Fibroblast of skin of left quadriceps (primary cell): ENCODE measurements at regions not wholly inside any gene's neighbourhood (a gene's known extent, or its start where the extent isn't known, plus 50 kb on each side); places are given as distances from the start of the nearest gene placed in this dataset.

ENCODE experiments used
- DNase-seq, 2 experiments: peaks; one replicate each; pipeline ENCODE4 v3.0.0-alpha.2; 2013; ENCODE audit warnings: low read depth in 2 of 2

DNA sequence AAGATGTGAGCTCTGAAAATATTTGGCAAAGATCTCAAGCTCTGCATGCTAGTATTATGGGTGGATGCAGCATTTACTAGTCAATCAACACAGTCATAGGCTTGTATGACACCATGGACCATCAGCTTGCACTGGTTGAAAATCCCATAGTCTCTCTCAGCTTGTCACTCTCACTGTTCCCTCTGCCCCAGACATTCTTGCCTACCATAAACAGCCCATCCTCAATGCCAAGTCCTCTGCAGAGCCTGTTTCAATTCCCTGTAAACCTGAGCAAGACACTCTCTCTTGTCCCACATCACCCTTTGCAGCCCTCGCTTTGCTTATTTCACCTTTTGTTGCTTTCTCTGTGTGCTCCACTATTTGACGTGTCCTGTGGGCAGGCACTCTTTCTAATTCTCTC is 264.6 kb downstream of the ICE1 start:
- DNase-seq: no peak

- DNase-seq: no peak
Observed at GRCh38 chr5:5686356-5686755, 263.9 kb downstream of the ICE1 start.

DNA sequence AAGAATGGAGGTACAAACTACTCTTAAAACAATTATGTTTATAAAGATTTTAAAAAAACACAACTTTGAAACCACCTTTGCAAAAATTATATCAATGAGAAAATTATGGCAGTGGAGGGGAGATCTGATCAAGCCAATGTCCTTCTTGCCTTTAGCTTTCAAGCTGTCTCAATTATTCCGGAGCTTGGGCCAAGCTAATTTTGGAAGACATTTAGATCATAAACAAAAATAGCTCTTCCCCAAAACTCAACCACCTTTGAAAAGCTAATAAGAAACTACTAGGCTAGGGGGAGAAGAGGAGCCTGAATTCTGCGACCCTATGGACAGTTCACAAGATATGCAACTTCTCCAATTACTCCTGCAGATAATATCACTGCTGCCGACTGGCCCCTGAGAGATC is 263.3 kb downstream of the ICE1 start:
- no peak for DNase-seq

GRCh38 chr5:5683174-5683573 is 260.7 kb downstream of the ICE1 start:
- DNase-seq: no peak

DNA sequence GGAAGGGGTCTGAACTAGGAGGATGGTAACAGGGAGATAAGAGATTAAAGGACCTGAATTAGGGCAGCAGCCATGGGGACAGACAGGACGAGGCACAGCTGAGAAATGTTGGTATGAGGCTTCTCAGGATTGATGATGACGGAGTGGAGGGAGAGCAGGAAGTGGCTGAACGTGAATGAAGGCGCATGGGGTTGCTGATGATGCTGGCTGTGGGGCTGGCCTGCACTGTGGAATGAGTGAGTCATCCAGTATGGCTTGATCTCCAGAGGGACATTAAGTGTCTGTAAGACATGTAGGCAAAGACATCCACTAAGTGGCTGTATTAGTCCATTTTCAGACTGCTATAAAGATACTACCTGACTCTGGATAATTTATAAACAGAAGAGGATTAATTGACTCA is 256.4 kb downstream of the ICE1 start:
- DNase-seq: no peak

DNA sequence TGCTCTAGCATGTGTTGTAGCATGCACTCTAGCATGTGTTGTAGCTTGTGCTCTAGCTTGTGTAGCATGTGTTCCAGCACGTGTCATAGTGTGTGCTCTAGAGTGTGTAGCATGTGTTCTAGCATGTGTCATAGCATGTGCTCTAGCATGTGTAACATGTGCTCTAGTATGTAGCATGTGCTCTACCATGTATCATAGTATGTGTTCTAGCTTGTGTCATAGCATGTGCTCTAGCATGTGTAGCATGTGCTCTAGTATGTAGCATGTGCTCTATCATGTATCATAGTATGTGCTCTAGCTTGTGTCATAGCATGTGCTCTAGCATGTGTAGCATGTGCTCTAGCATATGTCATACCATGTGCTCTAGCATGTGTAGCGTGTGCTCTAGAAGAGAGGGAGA is 255.3 kb downstream of the ICE1 start:
- DNase-seq: no peak

- DNase-seq: no peak
Observed at GRCh38 chr5:5676218-5676617, 253.7 kb downstream of the ICE1 start.

- no peak for DNase-seq
Observed at GRCh38 chr5:5675511-5675910, 253.0 kb downstream of the ICE1 start.

- no peak for DNase-seq
Observed at GRCh38 chr5:5671823-5672222, 249.3 kb downstream of the ICE1 start.

DNA sequence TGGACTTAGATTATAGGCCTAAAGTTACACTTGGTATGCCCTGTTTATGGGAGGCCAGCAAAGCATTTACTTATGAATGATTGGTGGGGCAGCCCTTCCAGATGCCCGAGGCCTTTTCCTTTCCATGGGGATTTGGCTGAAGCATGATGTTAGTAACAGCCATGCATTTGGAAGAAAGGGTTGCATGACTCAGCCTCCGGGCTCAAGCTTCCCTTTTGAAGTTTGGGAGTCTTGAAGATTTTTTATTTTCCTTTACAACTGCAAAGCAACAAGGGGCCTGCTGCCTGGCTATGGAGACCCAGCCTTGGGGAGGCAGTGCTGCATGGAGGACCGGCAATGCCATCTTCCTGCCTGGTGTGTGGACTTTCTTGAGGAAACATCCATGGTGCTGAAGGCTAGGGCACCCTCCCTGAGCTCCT is 244.7 kb downstream of the ICE1 start:
- no peak for DNase-seq

GRCh38 chr5:5666369-5666768 is 243.9 kb downstream of the ICE1 start:
- DNase-seq: no peak

GRCh38 chr5:5666076-5666365 is 243.5 kb downstream of the ICE1 start:
- no peak for DNase-seq

DNA sequence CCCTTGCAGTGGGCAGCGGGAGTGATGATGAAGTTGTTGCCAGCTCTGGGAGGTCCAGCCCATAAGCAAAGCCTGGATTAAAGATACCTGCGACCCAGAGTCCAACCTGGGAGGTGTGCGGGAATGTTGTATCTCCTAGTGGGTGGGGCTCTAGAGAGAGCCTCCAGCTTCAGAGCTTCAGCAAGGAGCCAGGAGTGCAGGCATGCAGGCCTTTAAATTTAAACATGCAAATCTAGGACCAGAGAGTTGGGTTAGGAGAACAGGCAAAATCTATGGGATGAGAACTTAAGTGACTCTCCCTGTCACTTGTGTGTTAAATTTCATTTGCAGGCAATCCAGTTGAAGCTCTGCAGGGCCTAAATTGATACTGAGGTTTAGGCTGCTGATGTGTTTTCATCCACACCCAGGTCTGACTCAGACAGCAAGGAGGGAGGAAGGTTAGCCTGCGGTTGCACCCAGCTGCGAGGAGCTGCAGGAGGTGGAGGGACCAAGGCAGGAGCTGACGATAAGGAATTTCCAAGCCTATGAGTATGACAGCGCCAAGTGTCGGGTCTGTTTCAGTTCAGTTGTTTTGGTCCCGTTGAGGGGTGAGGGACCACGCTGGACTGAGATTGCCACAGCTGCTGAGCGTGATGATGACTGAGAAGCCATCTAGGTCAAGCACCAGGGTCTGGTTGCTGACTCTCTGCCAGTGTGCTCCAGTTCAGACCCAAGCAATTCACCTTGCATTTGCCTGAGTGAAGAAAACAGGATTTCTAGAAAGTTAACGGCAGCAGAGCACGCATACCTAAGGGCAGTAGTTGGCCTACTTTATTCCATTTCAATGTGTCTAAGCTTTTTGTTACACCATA is 243.0 kb downstream of the ICE1 start:
- DNase-seq: no peak

DNA sequence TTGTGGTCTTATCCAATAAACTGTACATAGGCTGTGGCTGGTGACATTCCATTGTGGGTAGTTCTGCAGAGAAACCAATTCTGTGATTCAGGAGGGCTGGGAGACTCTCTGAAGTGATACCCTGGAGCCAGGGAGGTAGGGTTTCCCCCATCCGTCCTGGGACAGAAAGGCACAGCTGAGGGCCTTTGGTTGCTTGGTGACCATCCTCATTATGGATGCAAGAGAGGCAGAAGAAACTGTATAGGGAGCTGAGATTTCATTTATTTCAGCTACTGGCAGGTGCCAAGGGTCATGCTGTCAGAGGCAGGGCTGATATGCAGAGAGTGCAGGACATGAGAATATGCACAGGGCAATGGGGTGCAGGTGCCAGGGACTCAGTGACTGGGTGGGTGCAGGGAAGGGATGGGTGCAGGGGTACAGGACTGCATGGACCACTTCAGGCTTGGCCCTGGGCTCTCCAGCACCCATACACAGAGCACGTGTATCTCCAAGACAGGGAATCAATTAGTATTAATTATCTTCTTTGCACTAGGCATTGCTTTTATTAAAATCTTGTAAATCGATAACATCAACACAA is 236.5 kb downstream of the ICE1 start:
- DNase-seq: no peak

DNA sequence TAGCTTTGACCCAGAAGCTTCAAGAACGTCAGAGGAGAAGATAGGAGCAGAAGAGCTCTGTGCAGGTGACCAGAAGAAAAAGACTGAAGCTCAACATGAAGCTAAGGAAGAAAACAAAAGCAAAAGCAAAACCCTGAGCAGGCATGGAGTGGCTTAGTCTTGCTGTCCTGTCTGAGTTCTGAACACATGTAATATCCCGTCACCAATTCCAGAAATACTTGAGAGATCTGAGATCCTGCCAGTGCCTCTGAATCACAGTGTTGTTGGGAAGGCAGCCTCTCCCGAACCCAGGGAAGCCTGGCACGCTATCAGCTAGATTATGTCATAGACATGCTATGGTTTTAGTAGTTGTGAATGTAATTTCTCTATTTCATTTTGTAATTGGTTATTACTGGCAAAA is 235.7 kb downstream of the ICE1 start:
- peak in 1 of 2 experiments; percentile 5 for DNase-seq

- no peak for DNase-seq
Observed at GRCh38 chr5:5652181-5652580, 229.7 kb downstream of the ICE1 start.

- DNase-seq: no peak
Observed at GRCh38 chr5:5650949-5651348, 228.5 kb downstream of the ICE1 start.

DNA sequence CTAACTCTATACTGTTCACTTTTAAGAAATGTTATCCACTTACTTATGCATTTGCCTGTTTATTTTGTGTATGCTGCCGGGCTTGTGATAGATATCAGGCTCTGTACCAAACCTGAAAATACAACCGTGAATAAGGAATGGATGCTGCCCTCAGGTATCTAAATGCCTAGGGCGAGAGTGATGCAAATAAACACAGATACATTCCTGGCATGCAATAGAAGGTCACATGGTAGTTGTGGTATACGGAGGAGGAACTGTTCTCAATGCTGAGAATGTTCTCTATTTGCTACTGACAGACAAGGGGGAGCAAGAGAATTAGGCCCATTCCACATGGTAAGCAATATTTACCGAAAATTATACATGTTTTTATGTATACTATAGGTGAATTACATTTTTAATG is 227.8 kb downstream of the ICE1 start:
- DNase-seq: no peak

DNA sequence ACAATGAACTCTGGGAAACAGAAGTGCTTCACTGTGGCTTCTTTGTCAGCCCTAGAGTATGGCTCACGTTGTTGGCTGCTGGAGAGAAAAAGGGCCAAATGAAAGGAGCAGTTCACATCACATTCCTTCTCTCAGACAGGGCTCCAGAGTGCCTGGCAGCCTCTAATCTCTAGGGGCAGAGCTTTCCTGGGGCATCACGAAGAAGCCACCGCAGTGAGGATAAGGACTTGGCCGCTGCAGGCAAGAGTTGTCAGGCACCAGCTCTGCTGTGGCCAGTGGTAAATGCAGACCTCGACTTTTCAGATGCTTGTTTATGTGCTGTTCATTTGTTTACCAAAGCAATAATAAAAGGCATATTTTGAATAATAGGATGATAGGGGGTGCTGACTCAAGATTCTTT is 227.2 kb downstream of the ICE1 start:
- no peak for DNase-seq

GRCh38 chr5:5648694-5649093 is 226.2 kb downstream of the ICE1 start:
- DNase-seq: no peak

DNA sequence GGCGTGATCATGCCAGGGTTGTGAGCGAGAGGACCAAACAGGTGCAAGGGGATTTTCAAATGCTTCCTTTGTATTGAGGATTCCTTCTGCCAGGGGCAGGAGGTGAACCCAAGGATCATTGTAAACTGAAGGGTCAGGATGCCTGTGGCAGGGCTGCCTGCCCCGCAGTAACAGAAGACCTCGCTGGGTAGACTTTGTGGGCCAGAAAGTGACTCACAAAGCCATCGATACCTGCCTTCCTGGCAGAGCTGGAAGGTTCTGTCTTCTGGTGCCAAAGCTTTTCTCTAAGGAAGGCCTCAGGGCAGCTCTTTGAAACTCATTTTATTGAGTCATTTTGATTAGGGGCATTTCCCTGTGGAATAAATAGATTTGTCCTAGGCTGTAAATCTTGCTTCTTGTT is 223.4 kb downstream of the ICE1 start:
- DNase-seq: no peak

DNA sequence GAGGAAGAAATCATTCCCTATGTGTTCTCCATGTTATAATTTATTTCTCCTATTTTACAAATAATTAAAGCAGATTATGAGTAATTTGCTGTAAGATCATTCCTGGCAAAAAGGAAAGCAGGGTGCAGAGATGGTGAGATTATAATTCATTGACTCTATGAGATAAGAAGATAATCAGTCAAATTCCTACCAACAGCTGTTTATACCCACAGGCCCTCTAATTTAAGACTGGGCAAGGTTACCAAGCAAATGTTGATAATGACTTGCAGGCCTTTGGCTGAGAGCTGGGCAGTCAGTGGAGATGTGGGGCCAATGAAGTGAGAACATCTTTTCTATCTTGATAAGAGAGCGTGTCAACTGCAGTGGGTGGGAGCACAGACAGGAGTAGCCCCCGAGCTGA is 222.7 kb downstream of the ICE1 start:
- DNase-seq: no peak

DNA sequence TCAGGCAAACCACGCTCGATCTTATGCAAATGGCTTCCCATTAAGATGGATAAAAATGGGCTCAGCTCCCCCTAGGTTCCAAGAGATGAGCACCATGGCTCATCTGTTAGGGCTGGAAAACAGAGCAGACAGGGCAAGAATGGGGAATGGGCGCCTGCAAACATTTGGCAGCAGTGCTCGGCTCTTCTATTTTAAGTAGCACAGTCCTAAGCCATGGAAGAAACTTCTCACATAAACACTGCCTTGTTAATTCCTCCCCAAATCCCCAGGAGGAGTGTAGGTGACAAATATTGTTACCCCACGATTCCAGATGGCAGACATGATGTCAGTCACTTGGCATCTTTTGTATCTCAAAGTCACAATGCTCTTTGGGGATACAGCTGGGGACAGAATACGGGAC is 221.8 kb downstream of the ICE1 start:
- no peak for DNase-seq

- no peak for DNase-seq
Observed at GRCh38 chr5:5643481-5643880, 221.0 kb downstream of the ICE1 start.
